ENCODE measurements at regions not wholly inside any gene's neighbourhood (a gene's known extent, or its start where the extent isn't known, plus 50 kb on each side); places are given as distances from the start of the nearest gene placed in this dataset.

GRCh38 chr13:47085346-47085745 is 188.5 kb upstream of the HTR2A start:
- CTCF ChIA-PET (ENCODE audit: low intra/inter-chr PET ratio, low total read pairs): no interaction called here
- POLR2A ChIA-PET: no interaction called here
- H3K4me2 ChIP-seq (ENCODE audit: low read depth, low read length): no peak overlapping the region
- H3K27ac ChIP-seq (ENCODE audit: extremely low read length, insufficient read depth, low read length): no peak overlapping the region
- ATAC-seq (no peak), DNase-seq (ENCODE audit: low spot score) (no peak), FAIRE-seq (no peak)
- no peaks in the 10 kb centered on the region for H3K79me2 ChIP-seq (ENCODE audit: insufficient read depth, low read length)
- no peaks in the 10 kb centered on the region for H4K20me1 ChIP-seq (ENCODE audit: insufficient read depth, low read length)
- H3K27me3 ChIP-seq (ENCODE audit: control insufficient read depth in 1 of 2, insufficient read depth in 2 of 2, low read length in 2 of 2): no peaks in the 10 kb centered on the region
- H3K9me3 ChIP-seq (ENCODE audit: low read length): no peaks in the 10 kb centered on the region
- BruUV-seq (replicated peaks): no TSS peak
- no peak overlapping the region for H3K4me3 ChIP-seq (replicated peaks in 1 of 3; ENCODE audit: insufficient read depth in 1 of 3, low read depth in 2 of 3, low read length in 3 of 3)
- no peaks in the 10 kb centered on the region for H3K4me1 ChIP-seq (ENCODE audit: insufficient read depth, low read length)
- intact Hi-C loops (cut with micrococcal nuclease; ENCODE audit: unreplicated experiment): no loop called here
- in situ Hi-C loops (cut with HindIII; ENCODE audit: extremely low pct_ligation_motif_present, low pct_unique_long_range_greater_than_20kb): no loop called here
- no peak overlapping the region for H3K9ac ChIP-seq (ENCODE audit: insufficient read depth, low read depth, low read length)
- 3% methylated on average over 1 of the region's 1 CpG for WGBS (ENCODE audit: low lambda C conversion rate)
- TF ChIP-seq RELA (CRISPR knock-in tag; IDR thresholded peaks at IDR 0.05): no peak
- no peak for TF ChIP-seq ZKSCAN8 (CRISPR knock-in tag; IDR thresholded peaks at IDR 0.05; ENCODE audit: borderline replicate concordance)
- TF ChIP-seq, protein P1, sequence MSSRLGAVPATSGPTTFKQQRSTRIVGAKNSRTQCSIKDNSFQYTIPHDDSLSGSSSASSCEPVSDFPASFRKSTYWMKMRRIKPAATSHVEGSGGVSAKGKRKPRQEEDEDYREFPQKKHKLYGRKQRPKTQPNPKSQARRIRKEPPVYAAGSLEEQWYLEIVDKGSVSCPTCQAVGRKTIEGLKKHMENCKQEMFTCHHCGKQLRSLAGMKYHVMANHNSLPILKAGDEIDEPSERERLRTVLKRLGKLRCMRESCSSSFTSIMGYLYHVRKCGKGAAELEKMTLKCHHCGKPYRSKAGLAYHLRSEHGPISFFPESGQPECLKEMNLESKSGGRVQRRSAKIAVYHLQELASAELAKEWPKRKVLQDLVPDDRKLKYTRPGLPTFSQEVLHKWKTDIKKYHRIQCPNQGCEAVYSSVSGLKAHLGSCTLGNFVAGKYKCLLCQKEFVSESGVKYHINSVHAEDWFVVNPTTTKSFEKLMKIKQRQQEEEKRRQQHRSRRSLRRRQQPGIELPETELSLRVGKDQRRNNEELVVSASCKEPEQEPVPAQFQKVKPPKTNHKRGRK (CRISPR knock-in tag; IDR thresholded peaks at IDR 0.05): no peak
- TF ChIP-seq ZNF354B (CRISPR knock-in tag; IDR thresholded peaks at IDR 0.05): no peak
- no peak for TF ChIP-seq REXO4 (CRISPR knock-in tag; IDR thresholded peaks at IDR 0.05; ENCODE audit: borderline replicate concordance)
- TF ChIP-seq ELF1 (CRISPR knock-in tag; IDR thresholded peaks at IDR 0.05): no peak
- TF ChIP-seq ONECUT2 (CRISPR knock-in tag; IDR thresholded peaks at IDR 0.05): no peak
- TF ChIP-seq U2AF2 (IDR thresholded peaks at IDR 0.05; ENCODE audit: low read depth, low read length): no peak
- no peaks in the 10 kb centered on the region for H3K36me3 ChIP-seq (replicated peaks in 1 of 2; ENCODE audit: control insufficient read depth in 1 of 2, insufficient read depth in 2 of 2, low read length in 2 of 2)
- no peak overlapping the region for H2AFZ ChIP-seq (ENCODE audit: low read length)

DNA sequence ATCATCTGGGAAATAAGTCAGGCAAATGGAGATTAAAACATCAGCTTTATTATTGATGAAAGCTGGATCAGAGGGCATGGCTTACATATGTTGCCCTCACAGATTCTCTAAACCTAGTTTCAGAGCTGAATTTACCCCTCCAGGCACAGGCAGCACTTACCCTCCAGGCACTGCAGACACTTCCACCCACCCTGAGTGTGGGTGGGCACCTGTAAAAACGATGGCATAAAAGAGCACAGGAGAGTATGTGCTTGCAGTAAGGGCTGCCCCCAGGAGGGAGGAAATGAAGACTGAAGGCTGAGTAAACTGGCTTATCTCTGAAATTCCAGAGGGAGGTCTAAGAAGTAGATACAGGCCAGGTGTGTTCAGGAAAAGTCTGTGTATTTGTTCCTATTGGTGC is 185.0 kb upstream of the HTR2A start:
- H3K4me1 ChIP-seq (ENCODE audit: insufficient read depth, low read length): no peaks in the 10 kb centered on the region
- no peak for ATAC-seq
- no TSS peak for BruUV-seq (replicated peaks)
- no peaks in the 10 kb centered on the region for H3K27me3 ChIP-seq (ENCODE audit: control insufficient read depth in 1 of 2, insufficient read depth in 2 of 2, low read length in 2 of 2)
- H3K9me3 ChIP-seq (ENCODE audit: low read length): no peaks in the 10 kb centered on the region
- H4K20me1 ChIP-seq (ENCODE audit: insufficient read depth, low read length): no peaks in the 10 kb centered on the region
- in situ Hi-C loops (cut with HindIII; ENCODE audit: extremely low pct_ligation_motif_present, low pct_unique_long_range_greater_than_20kb) (no loop called here), intact Hi-C loops (cut with micrococcal nuclease; ENCODE audit: unreplicated experiment) (no loop called here)
- FAIRE-seq: no peak
- no peaks in the 10 kb centered on the region for H3K79me2 ChIP-seq (ENCODE audit: insufficient read depth, low read length)
- no peaks in the 10 kb centered on the region for H3K36me3 ChIP-seq (replicated peaks in 1 of 2; ENCODE audit: control insufficient read depth in 1 of 2, insufficient read depth in 2 of 2, low read length in 2 of 2)
- H3K27ac ChIP-seq (ENCODE audit: extremely low read length, insufficient read depth, low read length): no peak overlapping the region
- no peak overlapping the region for H3K9ac ChIP-seq (ENCODE audit: insufficient read depth, low read depth, low read length)
- DNase-seq (ENCODE audit: low spot score): no peak
- H3K4me2 ChIP-seq (ENCODE audit: low read depth, low read length): no peak overlapping the region
- H2AFZ ChIP-seq (ENCODE audit: low read length): no peak overlapping the region
- WGBS (ENCODE audit: low lambda C conversion rate): 0% methylated on average over 1 of the region's 1 CpG
- ChIA-PET CTCF (ENCODE audit: low intra/inter-chr PET ratio, low total read pairs) (no interaction called here), POLR2A (no interaction called here)
- H3K4me3 ChIP-seq (replicated peaks in 1 of 3; ENCODE audit: insufficient read depth in 1 of 3, low read depth in 2 of 3, low read length in 3 of 3): no peak overlapping the region
- TF ChIP-seq PHB2 (IDR thresholded peaks at IDR 0.05; ENCODE audit: partially characterized antibody) (no peak), MEIS1 (CRISPR knock-in tag; IDR thresholded peaks at IDR 0.05; ENCODE audit: borderline replicate concordance) (no peak), KDM5B (CRISPR knock-in tag; IDR thresholded peaks at IDR 0.05; ENCODE audit: borderline replicate concordance) (no peak), USF2 (IDR thresholded peaks at IDR 0.05; ENCODE audit: low read depth, low read length) (no peak), USF2 (CRISPR knock-in tag; IDR thresholded peaks at IDR 0.05; ENCODE audit: borderline replicate concordance) (no peak), MAFF (IDR thresholded peaks at IDR 0.05; ENCODE audit: low read depth, low read length) (no peak)
- TF ChIP-seq, protein P2, sequence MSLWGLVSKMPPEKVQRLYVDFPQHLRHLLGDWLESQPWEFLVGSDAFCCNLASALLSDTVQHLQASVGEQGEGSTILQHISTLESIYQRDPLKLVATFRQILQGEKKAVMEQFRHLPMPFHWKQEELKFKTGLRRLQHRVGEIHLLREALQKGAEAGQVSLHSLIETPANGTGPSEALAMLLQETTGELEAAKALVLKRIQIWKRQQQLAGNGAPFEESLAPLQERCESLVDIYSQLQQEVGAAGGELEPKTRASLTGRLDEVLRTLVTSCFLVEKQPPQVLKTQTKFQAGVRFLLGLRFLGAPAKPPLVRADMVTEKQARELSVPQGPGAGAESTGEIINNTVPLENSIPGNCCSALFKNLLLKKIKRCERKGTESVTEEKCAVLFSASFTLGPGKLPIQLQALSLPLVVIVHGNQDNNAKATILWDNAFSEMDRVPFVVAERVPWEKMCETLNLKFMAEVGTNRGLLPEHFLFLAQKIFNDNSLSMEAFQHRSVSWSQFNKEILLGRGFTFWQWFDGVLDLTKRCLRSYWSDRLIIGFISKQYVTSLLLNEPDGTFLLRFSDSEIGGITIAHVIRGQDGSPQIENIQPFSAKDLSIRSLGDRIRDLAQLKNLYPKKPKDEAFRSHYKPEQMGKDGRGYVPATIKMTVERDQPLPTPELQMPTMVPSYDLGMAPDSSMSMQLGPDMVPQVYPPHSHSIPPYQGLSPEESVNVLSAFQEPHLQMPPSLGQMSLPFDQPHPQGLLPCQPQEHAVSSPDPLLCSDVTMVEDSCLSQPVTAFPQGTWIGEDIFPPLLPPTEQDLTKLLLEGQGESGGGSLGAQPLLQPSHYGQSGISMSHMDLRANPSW (CRISPR knock-in tag; IDR thresholded peaks at IDR 0.05; ENCODE audit: borderline replicate concordance): no peak

Data from HepG2 (cell line).